Astrocyte of the spinal cord (primary cell): ENCODE measurements at regions not wholly inside any gene's neighbourhood (a gene's known extent, or its start where the extent isn't known, plus 50 kb on each side); places are given as distances from the start of the nearest gene placed in this dataset.
A peak's percentile ranks its signal among the peaks of the same experiment; 100 is the strongest.

ENCODE experiments used
- DNase-seq: peaks from one replicate; pipeline ENCODE4 v3.0.0; 2011; ENCODE audit warnings: low read depth, low spot score
- H3K4me3 ChIP-seq: 2 replicates; pipeline ENCODE4 v1.5.1; 2011; ENCODE audit warnings: low read depth, mild to moderate bottlenecking, low read length, moderate library complexity
- in situ Hi-C: cut with HindIII; loops from 2 replicates; pipeline ENCODE4 v1.10.0; 2017; ENCODE audit warnings: low sequenced_read_pairs
- TF ChIP-seq, protein P1 (sequence below): IDR thresholded peaks from 2 replicates; pipeline ENCODE4 v1.5.1; 2012; ENCODE audit warnings: low read depth, mild to moderate bottlenecking, low read length, inconsistent platforms

DNA sequence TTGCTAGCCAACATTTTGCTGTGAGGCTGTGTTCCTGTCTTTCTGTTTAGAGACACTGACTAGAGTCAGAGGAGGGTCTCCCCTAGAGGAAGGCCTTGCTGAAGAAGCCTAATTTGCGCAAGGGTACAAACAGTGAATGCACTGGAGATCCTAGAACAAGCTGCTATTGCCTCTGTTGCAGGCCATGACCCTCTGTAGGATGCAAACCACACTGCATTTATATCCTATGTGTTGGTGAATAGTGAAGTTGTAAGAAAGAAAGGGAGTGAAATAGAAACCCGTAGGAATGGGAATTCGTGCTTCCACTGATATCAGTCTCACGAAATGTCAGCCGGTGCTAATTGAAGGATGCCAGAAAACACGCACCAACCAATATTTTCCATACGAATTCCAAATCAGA lies 88.2 kb downstream of the GJA1 start:
- DNase-seq, result peak; percentile 77
- TF ChIP-seq, protein P1, sequence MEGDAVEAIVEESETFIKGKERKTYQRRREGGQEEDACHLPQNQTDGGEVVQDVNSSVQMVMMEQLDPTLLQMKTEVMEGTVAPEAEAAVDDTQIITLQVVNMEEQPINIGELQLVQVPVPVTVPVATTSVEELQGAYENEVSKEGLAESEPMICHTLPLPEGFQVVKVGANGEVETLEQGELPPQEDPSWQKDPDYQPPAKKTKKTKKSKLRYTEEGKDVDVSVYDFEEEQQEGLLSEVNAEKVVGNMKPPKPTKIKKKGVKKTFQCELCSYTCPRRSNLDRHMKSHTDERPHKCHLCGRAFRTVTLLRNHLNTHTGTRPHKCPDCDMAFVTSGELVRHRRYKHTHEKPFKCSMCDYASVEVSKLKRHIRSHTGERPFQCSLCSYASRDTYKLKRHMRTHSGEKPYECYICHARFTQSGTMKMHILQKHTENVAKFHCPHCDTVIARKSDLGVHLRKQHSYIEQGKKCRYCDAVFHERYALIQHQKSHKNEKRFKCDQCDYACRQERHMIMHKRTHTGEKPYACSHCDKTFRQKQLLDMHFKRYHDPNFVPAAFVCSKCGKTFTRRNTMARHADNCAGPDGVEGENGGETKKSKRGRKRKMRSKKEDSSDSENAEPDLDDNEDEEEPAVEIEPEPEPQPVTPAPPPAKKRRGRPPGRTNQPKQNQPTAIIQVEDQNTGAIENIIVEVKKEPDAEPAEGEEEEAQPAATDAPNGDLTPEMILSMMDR, result no peak
- no peak overlapping the region for H3K4me3 ChIP-seq
- in situ Hi-C loops, result no loop called here

DNA sequence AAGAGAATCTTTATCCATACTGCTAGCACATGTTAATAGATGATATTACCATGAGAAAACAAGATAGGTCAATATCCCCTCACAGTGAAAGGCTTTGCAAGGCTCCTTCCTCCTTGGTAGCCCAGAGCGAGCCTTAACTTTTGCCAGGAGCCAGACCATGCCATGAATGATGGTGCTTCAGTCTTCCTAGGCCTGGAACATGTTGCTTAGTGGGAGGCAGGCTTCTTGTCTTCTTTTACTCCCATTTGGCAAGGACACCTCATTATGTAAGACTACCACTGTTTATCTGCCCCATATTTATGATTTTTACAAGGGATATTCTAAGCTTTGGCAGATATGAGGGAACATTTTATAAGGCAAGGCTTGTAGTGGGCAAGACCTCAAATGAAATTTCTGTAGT lies 90.8 kb downstream of the GJA1 start:
- in situ Hi-C loops, result no loop called here
- TF ChIP-seq, protein P1, result no peak
- H3K4me3 ChIP-seq, result no peak overlapping the region
- no peak for DNase-seq

DNA sequence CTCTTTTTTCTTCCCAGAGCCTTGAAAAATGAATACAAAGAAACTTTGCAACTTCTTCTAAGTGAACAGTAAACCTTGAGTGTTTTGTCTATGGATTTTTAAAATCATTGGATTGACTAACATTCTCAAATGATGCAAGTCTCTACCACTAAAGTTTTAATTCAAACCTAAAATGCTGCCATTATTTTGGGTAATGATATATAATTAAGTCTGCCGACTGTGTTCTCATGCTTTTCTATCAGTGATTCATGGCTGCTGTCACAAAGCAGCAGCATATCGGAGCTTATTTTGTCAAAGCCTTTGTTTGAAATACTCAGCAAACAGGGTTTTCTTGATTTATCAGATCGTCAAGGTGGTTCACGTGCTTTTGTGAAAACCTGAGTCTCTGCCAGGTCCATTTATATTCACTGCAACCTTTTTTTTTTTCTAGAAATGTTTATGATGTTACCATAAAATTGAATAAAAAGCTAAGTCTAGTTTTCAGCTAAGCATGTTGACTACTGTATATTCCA lies 96.3 kb downstream of the GJA1 start:
- TF ChIP-seq, protein P1, result no peak
- DNase-seq, result no peak
- in situ Hi-C loops, result no loop called here
- H3K4me3 ChIP-seq, result no peak overlapping the region

DNA sequence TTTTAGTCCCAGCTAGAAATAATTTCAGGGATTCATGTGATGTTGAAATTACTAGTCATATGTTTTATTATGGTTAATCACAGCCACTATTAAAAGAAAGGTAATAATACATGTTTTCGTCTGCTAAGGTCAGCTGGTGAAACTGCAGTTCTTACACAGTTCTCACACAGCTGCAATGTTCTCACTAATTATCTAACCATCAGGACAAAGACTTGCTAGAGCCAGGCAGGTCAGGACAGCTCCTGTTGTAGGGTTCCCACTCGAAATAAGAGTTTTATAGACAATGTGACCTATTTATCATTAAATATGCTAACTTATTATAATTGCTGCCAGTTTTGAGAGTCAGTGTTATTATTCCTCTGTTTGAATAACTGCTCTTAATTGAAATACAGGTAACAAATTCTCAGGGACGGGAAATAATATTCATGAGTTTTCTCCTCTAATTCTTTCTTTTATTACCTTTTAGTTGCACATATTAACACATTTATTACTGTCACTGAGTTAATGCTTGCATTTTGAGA lies 97.9 kb downstream of the GJA1 start:
- TF ChIP-seq, protein P1, result no peak
- in situ Hi-C loops, result no loop called here
- H3K4me3 ChIP-seq, result no peak overlapping the region
- DNase-seq, result no peak

DNA sequence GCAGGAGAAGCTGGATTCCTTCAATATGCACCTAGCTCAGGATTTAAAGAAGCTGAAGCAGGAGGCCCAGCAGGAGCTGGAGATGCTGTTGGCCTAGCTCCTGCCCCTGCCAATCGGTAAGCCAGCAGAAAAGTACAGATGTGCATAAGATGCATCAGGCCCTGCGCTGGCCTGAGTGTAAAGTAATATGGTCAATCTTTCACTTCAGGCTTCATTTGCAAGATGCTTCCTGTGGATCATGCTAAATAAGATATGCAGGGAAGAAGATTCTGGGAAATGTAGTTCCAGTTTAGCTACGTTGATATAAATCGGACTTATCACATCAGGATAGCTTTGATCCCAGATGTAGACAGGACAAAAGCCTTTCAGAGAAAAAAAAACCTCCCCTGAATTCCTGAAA lies 100.3 kb downstream of the GJA1 start:
- in situ Hi-C loops, result no loop called here
- H3K4me3 ChIP-seq, result no peak overlapping the region
- DNase-seq, result no peak
- TF ChIP-seq, protein P1, result no peak

DNA sequence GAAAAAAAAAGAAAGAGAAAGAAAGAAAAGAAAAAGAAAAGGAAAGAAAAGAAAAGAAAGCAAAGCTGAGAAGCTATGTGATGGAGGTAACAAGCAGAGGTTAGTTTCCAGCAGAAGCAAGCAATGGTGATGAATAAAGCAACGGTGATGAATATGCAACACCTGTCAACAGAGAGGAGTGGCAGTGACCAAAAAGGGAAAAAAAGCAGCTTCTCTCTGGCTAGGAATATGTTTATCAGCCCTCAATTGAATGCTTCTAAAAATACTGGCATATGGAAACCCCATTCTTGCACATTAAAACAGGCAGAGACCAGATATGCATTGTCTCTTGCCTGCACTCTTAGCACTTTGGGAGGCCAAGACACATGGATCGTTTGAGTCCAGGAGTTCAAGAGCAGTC lies 100.9 kb downstream of the GJA1 start:
- in situ Hi-C loops, result no loop called here
- no peak for DNase-seq

More for the DNA sequence above, 100.9 kb downstream of the GJA1 start:
- TF ChIP-seq, protein P1, result no peak
- H3K4me3 ChIP-seq, result no peak overlapping the region
